ENCODE measurements at regions not wholly inside any gene's neighbourhood (a gene's known extent, or its start where the extent isn't known, plus 50 kb on each side); places are given as distances from the start of the nearest gene placed in this dataset.
"Not testable (repeated sequence)": the region's sequence is repeated elsewhere in the genome, so short reads cannot be mapped to it uniquely, and the experiment has no call there.

DNA sequence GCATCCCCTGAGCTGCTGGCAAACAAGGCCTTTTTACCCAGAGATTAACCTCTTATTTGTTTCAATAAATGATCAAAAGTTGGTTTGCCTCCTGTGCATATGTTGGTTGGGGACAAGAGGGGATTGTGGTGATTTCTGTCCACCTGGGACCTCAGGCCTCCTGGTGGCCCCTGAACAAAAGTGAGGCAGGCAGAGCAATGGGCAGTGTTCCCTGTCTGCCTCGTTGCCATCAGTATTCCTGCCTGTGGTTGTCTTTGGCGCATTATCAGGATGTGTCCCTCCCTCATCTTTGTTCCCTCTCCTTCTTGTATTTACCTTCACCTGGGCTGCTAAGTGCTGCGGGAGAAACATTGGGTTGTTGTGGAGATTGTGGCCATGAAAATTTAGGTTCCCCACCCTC lies 65.3 kb upstream of the DRD5 start:
- H3K4me3 ChIP-seq: no peak overlapping the region
- no peaks in the 10 kb centered on the region for H3K4me1 ChIP-seq
- H3K27ac ChIP-seq: no peak overlapping the region
- no peaks in the 10 kb centered on the region for H3K9me3 ChIP-seq
- no peak for DNase-seq
- no peaks in the 10 kb centered on the region for H3K36me3 ChIP-seq
- WGBS, 2 donors: 38 to 76% methylated on average over 3 of the region's 3 CpGs
- peaks cover 0 to 3% (median 0%) of the 10 kb centered on the region in 7 donors for H3K27me3 ChIP-seq
- intact Hi-C loops (cut with DNase I): no loop called here
- TF ChIP-seq, protein P1, sequence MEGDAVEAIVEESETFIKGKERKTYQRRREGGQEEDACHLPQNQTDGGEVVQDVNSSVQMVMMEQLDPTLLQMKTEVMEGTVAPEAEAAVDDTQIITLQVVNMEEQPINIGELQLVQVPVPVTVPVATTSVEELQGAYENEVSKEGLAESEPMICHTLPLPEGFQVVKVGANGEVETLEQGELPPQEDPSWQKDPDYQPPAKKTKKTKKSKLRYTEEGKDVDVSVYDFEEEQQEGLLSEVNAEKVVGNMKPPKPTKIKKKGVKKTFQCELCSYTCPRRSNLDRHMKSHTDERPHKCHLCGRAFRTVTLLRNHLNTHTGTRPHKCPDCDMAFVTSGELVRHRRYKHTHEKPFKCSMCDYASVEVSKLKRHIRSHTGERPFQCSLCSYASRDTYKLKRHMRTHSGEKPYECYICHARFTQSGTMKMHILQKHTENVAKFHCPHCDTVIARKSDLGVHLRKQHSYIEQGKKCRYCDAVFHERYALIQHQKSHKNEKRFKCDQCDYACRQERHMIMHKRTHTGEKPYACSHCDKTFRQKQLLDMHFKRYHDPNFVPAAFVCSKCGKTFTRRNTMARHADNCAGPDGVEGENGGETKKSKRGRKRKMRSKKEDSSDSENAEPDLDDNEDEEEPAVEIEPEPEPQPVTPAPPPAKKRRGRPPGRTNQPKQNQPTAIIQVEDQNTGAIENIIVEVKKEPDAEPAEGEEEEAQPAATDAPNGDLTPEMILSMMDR (IDR thresholded peaks at IDR 0.05): no peak
- no peak for ATAC-seq

- ATAC-seq; H3K9me3 ChIP-seq; H3K36me3 ChIP-seq; H3K27ac ChIP-seq; H3K4me3 ChIP-seq; H3K27me3 ChIP-seq; H3K4me1 ChIP-seq; intact Hi-C loops (cut with DNase I); DNase-seq: not testable (repeated sequence)
- 34 to 46% methylated on average over 1 of the region's 1 CpG for WGBS, 2 donors
Measured at GRCh38 chr4:9718246-9718939, 63.0 kb upstream of the DRD5 start.

DNA sequence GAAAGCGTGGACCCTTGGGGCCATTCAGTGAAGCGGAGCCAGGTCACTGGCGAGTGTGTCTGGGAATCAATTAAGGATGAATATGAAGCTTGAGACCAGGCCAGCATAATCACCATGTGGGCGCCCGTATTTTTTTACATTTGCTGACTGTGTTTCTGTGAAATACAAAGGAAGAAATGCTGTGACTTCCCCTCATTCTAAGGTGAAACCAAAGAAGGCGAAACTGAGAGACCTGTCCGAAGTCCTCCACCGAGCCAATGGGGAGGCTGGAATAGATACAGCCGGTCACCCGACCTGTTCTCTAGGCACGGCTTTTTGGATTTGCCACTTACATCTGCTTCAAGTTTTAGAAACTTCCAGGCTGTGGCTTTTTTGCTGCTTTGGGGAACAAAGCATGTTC lies 59.3 kb upstream of the DRD5 start:
- 82 to 86% methylated on average over 11 of the region's 11 CpGs for WGBS, 2 donors
- intact Hi-C loops (cut with DNase I); ATAC-seq; H3K4me1 ChIP-seq; H3K27ac ChIP-seq; DNase-seq; H3K9me3 ChIP-seq; H3K36me3 ChIP-seq; H3K4me3 ChIP-seq; H3K27me3 ChIP-seq: not testable (repeated sequence)

Small RNAs in the stretch of these regions (microRNA-seq; reads per million reads assigned to microRNA genes)
- 0 reads per million in 2 donors for gene MIR548I2

All from heart right ventricle (tissue), 16 donors.